ENCODE measurements at regions not wholly inside any gene's neighbourhood (a gene's known extent, or its start where the extent isn't known, plus 50 kb on each side); places are given as distances from the start of the nearest gene placed in this dataset.
A peak's percentile ranks its signal among the peaks of the same experiment; 100 is the strongest.
"Not testable (repeated sequence)": the region's sequence is repeated elsewhere in the genome, so short reads cannot be mapped to it uniquely, and the experiment has no call there.

GRCh38 chr2:53505826-53506225, 261.8 kb upstream of the CHAC2 start:
- DNase-seq, result no peak
- ATAC-seq, result no peak
- intact Hi-C loops (cut with DNase I, micrococcal nuclease), result no loop called here

DNA sequence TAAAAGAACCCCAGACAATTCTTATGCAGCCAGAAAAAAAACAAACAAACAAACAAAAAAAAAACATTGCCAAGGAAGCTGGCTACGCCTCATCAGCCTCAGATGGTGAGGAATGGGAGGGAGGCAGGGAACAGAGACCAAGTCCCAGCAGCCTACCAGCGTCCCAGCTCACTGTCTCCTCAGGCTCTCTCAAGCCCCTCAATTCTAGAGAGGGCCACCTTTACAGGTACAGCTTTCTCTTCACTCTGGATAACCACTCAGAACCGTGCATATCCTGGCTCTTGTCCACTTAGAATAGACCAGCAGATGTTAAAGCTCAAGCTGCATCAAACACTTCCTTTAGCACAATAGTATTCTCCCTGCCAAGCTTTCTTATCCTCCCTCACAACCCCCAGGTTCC, 263.1 kb upstream of the CHAC2 start:
- intact Hi-C loops (cut with DNase I, micrococcal nuclease), result no loop called here
- DNase-seq, result no peak
- ATAC-seq, result no peak

DNA sequence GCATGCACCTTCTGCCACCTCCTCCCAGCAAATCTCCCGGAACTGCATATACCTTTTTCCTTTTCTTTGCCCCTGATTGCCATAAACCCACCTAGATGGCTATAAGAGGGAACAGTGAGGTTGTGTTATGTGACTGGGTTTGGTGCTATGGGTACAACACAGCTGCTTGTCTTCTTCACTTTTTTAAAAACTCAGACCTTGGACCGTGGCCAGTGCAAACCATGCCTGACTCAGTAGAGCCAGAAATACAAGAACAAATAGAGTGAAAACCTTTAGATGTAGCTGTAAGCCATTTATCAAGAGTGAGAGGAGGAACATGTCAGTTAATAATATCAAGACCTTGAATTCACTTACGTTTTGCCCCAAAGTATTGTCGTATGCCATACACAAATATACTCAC, 267.4 kb upstream of the CHAC2 start:
- no peak for ATAC-seq
- intact Hi-C loops (cut with DNase I, micrococcal nuclease), result no loop called here
- DNase-seq, result no peak

GRCh38 chr2:53498210-53498609, 269.4 kb upstream of the CHAC2 start:
- ATAC-seq, result no peak
- intact Hi-C loops (cut with DNase I, micrococcal nuclease), result no loop called here
- no peak for DNase-seq

DNA sequence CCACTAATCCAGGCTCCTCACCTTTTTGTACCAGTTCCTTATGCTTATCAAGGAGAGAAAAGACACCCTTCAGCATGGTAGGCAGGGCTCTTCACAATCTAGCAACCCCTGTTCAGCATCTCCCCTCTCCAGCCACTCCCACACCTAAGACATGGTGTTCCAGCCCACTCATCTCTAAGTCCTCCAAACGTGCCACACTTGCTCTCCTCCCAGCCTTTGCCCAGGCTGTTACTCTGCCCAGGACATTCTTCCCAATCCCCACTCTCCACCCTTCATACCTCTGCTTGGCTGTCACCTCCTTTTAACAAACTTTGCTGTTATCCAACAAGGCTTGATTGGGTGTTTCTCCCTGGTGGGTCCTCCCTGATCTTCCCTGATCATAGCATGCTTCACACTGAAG, 270.6 kb upstream of the CHAC2 start:
- DNase-seq, result no peak
- ATAC-seq, result no peak
- intact Hi-C loops (cut with DNase I, micrococcal nuclease), result no loop called here

GRCh38 chr2:53493210-53493609, 274.4 kb upstream of the CHAC2 start:
- intact Hi-C loops (cut with DNase I, micrococcal nuclease), result no loop called here
- DNase-seq, result no peak
- ATAC-seq, result no peak

DNA sequence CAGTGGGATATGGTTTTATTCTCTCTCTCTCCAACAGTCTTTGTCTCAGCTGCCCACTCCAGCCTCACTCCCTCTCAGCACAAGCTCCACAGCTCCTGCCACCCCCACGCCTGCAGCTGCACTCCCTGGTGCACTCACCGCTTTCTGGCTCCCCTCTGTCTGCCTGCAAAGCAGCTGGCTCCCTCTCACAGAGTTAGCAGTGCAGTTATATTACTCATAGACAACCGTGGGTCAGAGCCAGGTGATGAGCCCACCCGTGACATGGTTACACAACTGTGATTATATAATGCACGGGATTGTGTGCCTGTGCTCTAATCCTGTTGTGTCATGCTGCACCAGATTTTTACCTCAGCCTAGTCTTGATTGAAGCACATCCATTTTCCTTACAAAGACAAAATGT, 276.9 kb upstream of the CHAC2 start:
- ATAC-seq (no peak), DNase-seq (peak in 1 of 2 donors; percentile 39)
- intact Hi-C loops (cut with DNase I, micrococcal nuclease), result no loop called here

GRCh38 chr2:53486185-53486899, 281.3 kb upstream of the CHAC2 start:
- ATAC-seq; DNase-seq; intact Hi-C loops (cut with DNase I, micrococcal nuclease): not testable (repeated sequence)

- DNase-seq (no peak), ATAC-seq (no peak)
- intact Hi-C loops (cut with DNase I, micrococcal nuclease), result no loop called here
Measured at GRCh38 chr2:53485021-53485728, 282.4 kb upstream of the CHAC2 start.

DNA sequence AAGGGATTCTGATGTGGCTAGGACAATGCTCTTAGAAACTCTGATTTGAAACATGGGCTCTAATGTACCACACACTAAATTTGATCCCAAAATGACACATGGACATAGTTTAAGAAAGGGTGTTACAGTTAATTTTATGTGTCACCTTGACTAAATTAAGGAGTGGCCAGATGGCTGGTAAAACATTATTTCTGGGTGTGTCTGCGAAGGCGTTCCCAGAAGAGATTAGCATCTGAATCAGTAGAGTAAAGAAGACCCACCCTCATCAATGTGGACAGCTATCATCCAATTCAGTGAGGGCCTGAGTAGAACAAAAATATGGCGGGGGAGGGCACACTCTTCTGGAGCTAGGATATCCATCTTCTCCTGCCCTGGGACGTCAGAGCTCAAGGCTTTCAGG, 283.1 kb upstream of the CHAC2 start:
- intact Hi-C loops (cut with DNase I, micrococcal nuclease), result no loop called here
- ATAC-seq, result peak; percentile 77
- no peak for DNase-seq

- ATAC-seq, result no peak
- intact Hi-C loops (cut with DNase I, micrococcal nuclease), result no loop called here
- no peak for DNase-seq
Measured at GRCh38 chr2:53477517-53477916, 290.1 kb upstream of the CHAC2 start.

GRCh38 chr2:53476834-53477233, 290.8 kb upstream of the CHAC2 start:
- no peak for ATAC-seq

GRCh38 chr2:53475766-53476165, 291.8 kb upstream of the CHAC2 start:
- ATAC-seq (no peak), DNase-seq (no peak)
- intact Hi-C loops (cut with DNase I, micrococcal nuclease), result no loop called here

More at GRCh38 chr2:53476834-53477233, 290.8 kb upstream of the CHAC2 start:
- DNase-seq, result no peak
- intact Hi-C loops (cut with DNase I, micrococcal nuclease), result no loop called here

DNA sequence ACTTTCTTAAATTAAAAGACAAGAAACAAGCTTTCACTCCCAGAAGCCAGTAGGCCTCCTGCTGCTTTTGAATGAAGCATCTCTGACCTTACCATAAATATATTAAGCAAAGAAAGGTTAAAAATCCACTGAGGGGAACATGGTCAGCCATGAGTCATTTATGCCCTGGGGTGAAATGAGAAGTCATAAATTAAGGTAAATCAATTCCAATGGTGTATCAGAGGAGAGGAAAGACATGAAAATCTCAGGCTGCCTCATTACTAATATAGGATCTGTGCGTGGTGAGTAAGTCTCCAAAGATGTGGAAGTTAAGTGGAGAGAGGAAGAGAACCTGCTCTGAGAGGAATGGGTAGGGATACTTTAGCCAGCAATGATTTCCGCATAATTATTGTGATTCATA, 292.3 kb upstream of the CHAC2 start:
- DNase-seq (no peak), ATAC-seq (no peak)
- intact Hi-C loops (cut with DNase I, micrococcal nuclease), result no loop called here

GRCh38 chr2:53474914-53475313, 292.7 kb upstream of the CHAC2 start:
- no peak for DNase-seq
- ATAC-seq, result no peak
- intact Hi-C loops (cut with DNase I, micrococcal nuclease), result no loop called here

DNA sequence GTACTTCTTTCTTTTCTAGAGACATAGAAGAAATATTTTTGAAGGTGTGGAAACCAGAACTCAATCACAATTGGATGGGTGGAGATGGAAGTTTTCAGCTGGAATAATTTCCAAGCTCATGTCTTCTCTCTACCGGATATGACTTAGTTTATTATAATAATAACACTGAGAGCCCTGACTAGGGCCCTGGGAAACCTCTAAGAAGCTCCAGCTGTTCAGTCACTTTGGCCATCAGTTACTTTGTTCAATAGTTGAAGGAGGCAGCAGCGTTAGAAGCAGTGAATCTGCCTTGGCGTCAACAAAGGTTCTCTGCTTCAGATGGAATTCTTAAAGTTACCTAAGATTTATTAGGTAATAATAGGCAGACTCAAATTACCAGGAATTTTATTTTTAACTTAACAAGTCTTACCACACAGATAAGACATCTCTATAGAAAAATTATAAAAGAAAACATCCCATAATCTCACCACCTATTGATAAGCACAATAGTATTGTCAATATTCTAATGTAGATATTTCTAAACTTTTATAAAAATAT, 293.8 kb upstream of the CHAC2 start:
- ATAC-seq, result no peak
- DNase-seq, result no peak
- intact Hi-C loops (cut with DNase I, micrococcal nuclease), result no loop called here

GRCh38 chr2:53473236-53473635, 294.4 kb upstream of the CHAC2 start:
- peak; percentile 77 for ATAC-seq
- intact Hi-C loops (cut with DNase I, micrococcal nuclease), result no loop called here
- DNase-seq, result no peak

- ATAC-seq, result no peak
- no peak for DNase-seq
- intact Hi-C loops (cut with DNase I, micrococcal nuclease), result no loop called here
Measured at GRCh38 chr2:53467467-53468180, 300.0 kb upstream of the CHAC2 start.

GRCh38 chr2:53463806-53464726, 303.5 kb upstream of the CHAC2 start:
- intact Hi-C loops (cut with DNase I, micrococcal nuclease), result no loop called here
- ATAC-seq (no peak), DNase-seq (no peak)

All from left colon (tissue), 2 donors.